HEK293T (cell line): ENCODE measurements at regions not wholly inside any gene's neighbourhood (a gene's known extent, or its start where the extent isn't known, plus 50 kb on each side); places are given as distances from the start of the nearest gene placed in this dataset.

ENCODE experiments used
- CTCF ChIA-PET: fragments of 350-600 bp; formaldehyde crosslinking; extraction: SDS; loops from one replicate; lab custom pipeline; 2021; ENCODE audit warnings: antibody characterized with exemption, inconsistent platforms; lab: Yijun Ruan, JAX
- POLR2A ChIA-PET: fragments of 350-600 bp; formaldehyde crosslinking; extraction: SDS; loops from one replicate; lab custom pipeline; 2020; ENCODE audit warnings: antibody characterized with exemption, inconsistent platforms; lab: Yijun Ruan, JAX
- DNase-seq: peaks from one replicate; pipeline ENCODE4 v3.0.0; 2012; ENCODE audit warnings: mixed read lengths; ENCODE audit errors: extremely low spot score
- ARNT ChIP-seq: fragments of 450-650 bp; IDR thresholded peaks from 2 replicates; pipeline ENCODE4 v1.6.1; 2017; ENCODE audit warnings: mild to moderate bottlenecking
- BHLHE40 ChIP-seq: fragments of 450-650 bp; IDR thresholded peaks from 2 replicates; pipeline ENCODE4 v1.6.1; 2016; ENCODE audit warnings: mild to moderate bottlenecking, moderate library complexity, borderline replicate concordance
- CTBP1 ChIP-seq: fragments of 450-650 bp; IDR thresholded peaks from 2 replicates; pipeline ENCODE4 v1.6.1; 2016; ENCODE audit warnings: borderline replicate concordance
- ELF4 ChIP-seq: fragments of 450-650 bp; IDR thresholded peaks from 2 replicates; pipeline ENCODE4 v1.6.1; 2017; ENCODE audit warnings: antibody characterized with exemption
- FOXA1 ChIP-seq: fragments of 450-650 bp; IDR thresholded peaks from 2 replicates; pipeline ENCODE4 v1.6.1; 2016; ENCODE audit warnings: mild to moderate bottlenecking
- FOXK2 ChIP-seq: fragments of 450-650 bp; IDR thresholded peaks from 2 replicates; pipeline ENCODE4 v1.6.1; 2016; ENCODE audit warnings: mild to moderate bottlenecking
- FOXM1 ChIP-seq: fragments of 450-650 bp; IDR thresholded peaks from 2 replicates; pipeline ENCODE4 v1.6.1; 2017; ENCODE audit warnings: mild to moderate bottlenecking, borderline replicate concordance
- HDGF ChIP-seq: fragments of 450-650 bp; IDR thresholded peaks from 2 replicates; pipeline ENCODE4 v1.6.1; 2017; ENCODE audit warnings: antibody characterized with exemption, borderline replicate concordance
- L3MBTL2 ChIP-seq: fragments of 450-650 bp; conservative IDR thresholded peaks from 2 replicates; pipeline ENCODE4 v1.6.1; 2016; ENCODE audit warnings: mild to moderate bottlenecking
- LEF1 ChIP-seq: fragments of 450-650 bp; IDR thresholded peaks from 2 replicates; pipeline ENCODE4 v1.6.1; 2017; ENCODE audit warnings: mild to moderate bottlenecking, borderline replicate concordance
- NFRKB ChIP-seq: fragments of 450-650 bp; IDR thresholded peaks from 2 replicates; pipeline ENCODE4 v1.6.1; 2016; ENCODE audit warnings: mild to moderate bottlenecking, moderate library complexity
- PKNOX1 ChIP-seq: fragments of 450-650 bp; IDR thresholded peaks from 2 replicates; pipeline ENCODE4 v1.6.1; 2016
- SP1 ChIP-seq: fragments of 450-650 bp; IDR thresholded peaks from 2 replicates; pipeline ENCODE4 v1.6.1; 2017
- SUZ12 ChIP-seq: fragments of 450-650 bp; IDR thresholded peaks from 2 replicates; pipeline ENCODE4 v1.6.1; 2016; ENCODE audit warnings: mild to moderate bottlenecking
- TARDBP ChIP-seq: fragments of 450-650 bp; IDR thresholded peaks from 2 replicates; pipeline ENCODE4 v1.6.1; 2016
- ZNF384 ChIP-seq: fragments of 450-650 bp; IDR thresholded peaks from 2 replicates; pipeline ENCODE4 v1.6.1; 2016

DNA sequence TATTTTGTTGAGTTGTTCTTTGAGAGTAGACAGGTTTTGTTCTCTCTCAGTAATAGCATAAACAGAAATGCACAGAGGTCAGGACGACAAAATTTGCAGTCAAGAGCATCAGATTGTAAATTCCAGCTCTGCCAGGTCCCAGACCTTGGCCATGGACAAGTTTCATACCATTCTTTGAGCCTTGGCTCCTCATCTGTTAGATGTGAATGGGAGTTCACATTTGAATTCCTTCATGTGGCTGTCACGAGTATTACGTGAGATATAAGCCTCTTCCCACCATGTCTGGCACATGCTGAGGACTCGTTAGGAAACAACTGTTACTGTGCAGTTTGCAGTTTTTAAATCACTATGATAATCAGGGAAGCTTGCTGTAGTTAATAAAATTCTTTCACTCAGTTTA is 93.2 kb upstream of the KCTD3 start:
- TF ChIP-seq NFRKB, result no peak
- TF ChIP-seq FOXK2, result no peak
- no peak for TF ChIP-seq HDGF
- TF ChIP-seq TARDBP, result no peak
- no peak for TF ChIP-seq BHLHE40
- no peak for TF ChIP-seq L3MBTL2
- no peak for TF ChIP-seq PKNOX1
- no peak for TF ChIP-seq SP1
- POLR2A ChIA-PET, result no interaction called here
- DNase-seq, result no peak
- CTCF ChIA-PET, result no interaction called here

GRCh38 chr1:215474940-215475339 is 92.2 kb upstream of the KCTD3 start:
- ChIA-PET POLR2A (no interaction called here), CTCF (no interaction called here)
- DNase-seq, result no peak
- TF ChIP-seq BHLHE40 (no peak), TARDBP (no peak), NFRKB (no peak)

DNA sequence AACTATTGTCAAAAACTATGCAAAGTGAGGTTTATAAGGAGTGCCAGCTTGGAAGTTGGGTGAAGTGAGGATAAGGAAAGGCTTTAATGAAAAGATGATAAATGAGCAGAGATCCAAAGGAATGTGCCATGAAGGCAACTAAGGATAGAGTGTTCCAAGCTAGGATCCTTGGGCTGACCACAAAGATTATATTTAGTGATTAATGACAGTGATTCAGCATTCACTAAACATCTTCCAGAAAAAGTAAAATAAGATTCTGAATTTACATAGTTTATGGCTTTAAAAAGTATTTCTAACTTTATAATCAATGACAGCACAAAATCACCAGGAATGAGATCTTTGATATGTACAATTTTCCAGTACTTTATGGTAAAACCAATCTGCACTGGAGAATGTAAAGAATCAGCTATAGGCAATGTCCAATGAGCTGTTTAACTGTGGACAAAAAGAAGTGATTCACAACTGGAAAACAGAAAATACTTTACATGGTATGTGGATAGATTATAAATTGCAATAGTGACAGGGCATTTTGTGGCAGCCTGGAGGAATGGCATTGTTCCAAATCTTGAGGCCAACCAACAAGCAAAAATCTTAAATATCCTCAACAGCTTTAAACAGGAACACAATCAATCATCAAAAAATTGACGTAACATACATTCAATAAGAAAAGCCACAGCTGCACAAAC is 91.2 kb upstream of the KCTD3 start:
- DNase-seq, result no peak
- POLR2A ChIA-PET, result no interaction called here
- CTCF ChIA-PET, result no interaction called here
- TF ChIP-seq SUZ12 (no peak), FOXA1 (no peak), ZNF384 (no peak), CTBP1 (no peak), NFRKB (no peak), ELF4 (no peak)

GRCh38 chr1:215476541-215476940 is 90.6 kb upstream of the KCTD3 start:
- no peak for DNase-seq
- ChIA-PET CTCF (no interaction called here), POLR2A (no interaction called here)
- TF ChIP-seq HDGF (no peak), SUZ12 (no peak), ELF4 (no peak), PKNOX1 (no peak), FOXA1 (no peak), ZNF384 (no peak), BHLHE40 (no peak), FOXM1 (no peak), L3MBTL2 (no peak), LEF1 (no peak)

DNA sequence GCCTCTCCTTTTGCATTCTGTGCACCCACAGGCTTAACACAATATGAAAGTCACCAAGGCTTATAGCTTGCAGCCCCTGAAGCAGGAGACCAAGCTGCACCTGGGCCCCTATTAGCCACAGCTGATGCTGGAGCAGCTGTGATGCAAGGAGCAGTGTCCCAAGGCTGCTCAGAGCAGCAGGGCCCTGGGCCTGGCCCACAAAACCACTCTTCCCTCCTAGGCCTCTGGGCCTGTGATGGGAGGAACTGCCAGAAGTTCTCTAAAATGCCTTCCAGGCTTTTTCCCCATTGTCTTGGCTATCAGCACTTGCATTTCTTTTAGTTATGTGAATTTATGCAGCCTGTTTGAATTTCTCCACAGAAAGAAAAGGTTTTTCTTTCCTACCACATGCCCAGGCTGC is 89.5 kb upstream of the KCTD3 start:
- no peak for DNase-seq
- POLR2A ChIA-PET, result no interaction called here
- CTCF ChIA-PET, result no interaction called here
- TF ChIP-seq TARDBP (no peak), HDGF (no peak), ZNF384 (no peak), NFRKB (no peak), SUZ12 (no peak), CTBP1 (no peak), BHLHE40 (no peak), FOXK2 (no peak), ELF4 (no peak), FOXM1 (no peak), ARNT (no peak), FOXA1 (no peak), SP1 (no peak), PKNOX1 (no peak)

DNA sequence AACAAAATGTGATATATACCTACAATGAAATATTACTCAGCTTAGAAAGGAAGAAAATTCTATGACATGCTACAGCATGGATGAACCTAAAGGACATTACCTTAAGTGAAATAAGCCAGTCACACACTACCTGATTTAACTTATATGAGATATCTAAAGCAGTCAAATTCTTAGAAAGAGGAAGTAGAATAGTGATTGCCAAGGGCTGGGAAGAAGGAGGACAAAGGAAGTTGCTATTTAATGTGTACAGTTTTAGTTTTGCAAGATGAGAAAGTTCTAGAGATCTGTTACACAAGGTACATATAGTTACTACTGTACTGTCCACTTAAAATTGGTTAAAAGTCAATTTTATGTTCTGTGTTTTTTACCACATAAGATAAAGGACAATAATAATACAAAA is 87.5 kb upstream of the KCTD3 start:
- ChIA-PET CTCF (no interaction called here), POLR2A (no interaction called here)
- DNase-seq, result no peak
- TF ChIP-seq SP1 (no peak), L3MBTL2 (no peak), HDGF (no peak), ARNT (no peak), ZNF384 (no peak)

- CTCF ChIA-PET, result no interaction called here
- TF ChIP-seq ELF4 (no peak), LEF1 (no peak), TARDBP (no peak), NFRKB (no peak), CTBP1 (no peak), ZNF384 (no peak)
- DNase-seq, result no peak
- POLR2A ChIA-PET, result no interaction called here
Observed at GRCh38 chr1:215482079-215482478, 85.0 kb upstream of the KCTD3 start.
